ENCODE measurements at regions not wholly inside any gene's neighbourhood (a gene's known extent, or its start where the extent isn't known, plus 50 kb on each side); places are given as distances from the start of the nearest gene placed in this dataset.
A peak's percentile ranks its signal among the peaks of the same experiment; 100 is the strongest.
"Not testable (repeated sequence)": the region's sequence is repeated elsewhere in the genome, so short reads cannot be mapped to it uniquely, and the experiment has no call there.

- CTCF ChIA-PET, result no interaction called here
- peak; percentile 83 for DNase-seq
- H3K4me3 Mint-ChIP-seq, result no peak overlapping the region
- no peaks in the 10 kb centered on the region for H3K9me3 Mint-ChIP-seq
- H3K36me3 Mint-ChIP-seq, result peaks cover 12% of the 10 kb centered on the region
- no peak overlapping the region for H3K27ac Mint-ChIP-seq
- H3K27me3 Mint-ChIP-seq, result peaks cover under 1% of the 10 kb centered on the region
- H3K4me1 Mint-ChIP-seq, result peaks cover 14% of the 10 kb centered on the region
Observed at GRCh38 chr7:351681-352480, 61.9 kb downstream of the FOXL3 start.

- Mint-ChIP-seq H3K27me3 (peaks cover 9% of the 10 kb centered on the region), H3K36me3 (peaks cover 7% of the 10 kb centered on the region), H3K4me3 (no peak overlapping the region), H3K27ac (no peak overlapping the region), H3K9me3 (peaks cover 7% of the 10 kb centered on the region), H3K4me1 (peaks cover 16% of the 10 kb centered on the region)
- DNase-seq, result no peak
- CTCF ChIA-PET, result no interaction called here
Observed at GRCh38 chr7:353746-354325, 63.9 kb downstream of the FOXL3 start.

GRCh38 chr7:354597-355470, 64.9 kb downstream of the FOXL3 start:
- Mint-ChIP-seq H3K9me3 (peaks cover 8% of the 10 kb centered on the region), H3K27me3 (peaks cover 9% of the 10 kb centered on the region), H3K27ac (no peak overlapping the region), H3K4me1 (peaks cover 18% of the 10 kb centered on the region), H3K36me3 (peaks cover 3% of the 10 kb centered on the region), H3K4me3 (no peak overlapping the region)
- CTCF ChIA-PET, result no interaction called here
- no peak for DNase-seq

DNA sequence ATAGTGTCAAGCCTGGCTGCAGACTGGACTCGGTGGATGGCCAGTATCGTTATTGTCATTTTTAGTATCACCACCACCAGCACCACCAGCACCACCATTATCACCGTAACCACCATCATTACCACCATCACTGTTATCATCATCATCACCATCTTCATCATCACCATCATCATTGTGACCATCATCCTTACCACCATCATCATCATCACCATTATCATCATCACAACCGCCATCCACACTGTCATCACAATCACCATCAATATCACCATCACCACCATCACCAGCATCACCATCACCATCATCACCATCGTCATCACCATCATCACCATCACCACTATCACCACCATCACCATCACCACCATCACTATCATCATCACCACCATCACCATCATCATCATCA, 65.6 kb downstream of the FOXL3 start:
- H3K4me1 Mint-ChIP-seq, result peaks cover 25% of the 10 kb centered on the region
- no peak for DNase-seq
- no peak overlapping the region for H3K27ac Mint-ChIP-seq
- H3K27me3 Mint-ChIP-seq, result peaks cover 13% of the 10 kb centered on the region
- H3K4me3 Mint-ChIP-seq, result no peak overlapping the region
- peaks cover 8% of the 10 kb centered on the region for H3K9me3 Mint-ChIP-seq
- peaks cover 3% of the 10 kb centered on the region for H3K36me3 Mint-ChIP-seq
- CTCF ChIA-PET, result no interaction called here

GRCh38 chr7:356087-356486, 66.1 kb downstream of the FOXL3 start:
- no peak for DNase-seq
- CTCF ChIA-PET, result no interaction called here
- H3K36me3 Mint-ChIP-seq, result peaks cover 3% of the 10 kb centered on the region
- peaks cover 30% of the 10 kb centered on the region for H3K4me1 Mint-ChIP-seq
- H3K9me3 Mint-ChIP-seq, result peaks cover 8% of the 10 kb centered on the region
- no peak overlapping the region for H3K4me3 Mint-ChIP-seq
- H3K27me3 Mint-ChIP-seq, result peaks cover 13% of the 10 kb centered on the region
- H3K27ac Mint-ChIP-seq, result no peak overlapping the region

- Mint-ChIP-seq H3K9me3 (peaks cover 8% of the 10 kb centered on the region), H3K27ac (no peak overlapping the region), H3K4me1 (peaks cover 30% of the 10 kb centered on the region), H3K36me3 (peaks cover 5% of the 10 kb centered on the region), H3K27me3 (peaks cover 13% of the 10 kb centered on the region), H3K4me3 (no peak overlapping the region)
- DNase-seq, result no peak
- CTCF ChIA-PET, result no interaction called here
Observed at GRCh38 chr7:356691-357462, 66.9 kb downstream of the FOXL3 start.

DNA sequence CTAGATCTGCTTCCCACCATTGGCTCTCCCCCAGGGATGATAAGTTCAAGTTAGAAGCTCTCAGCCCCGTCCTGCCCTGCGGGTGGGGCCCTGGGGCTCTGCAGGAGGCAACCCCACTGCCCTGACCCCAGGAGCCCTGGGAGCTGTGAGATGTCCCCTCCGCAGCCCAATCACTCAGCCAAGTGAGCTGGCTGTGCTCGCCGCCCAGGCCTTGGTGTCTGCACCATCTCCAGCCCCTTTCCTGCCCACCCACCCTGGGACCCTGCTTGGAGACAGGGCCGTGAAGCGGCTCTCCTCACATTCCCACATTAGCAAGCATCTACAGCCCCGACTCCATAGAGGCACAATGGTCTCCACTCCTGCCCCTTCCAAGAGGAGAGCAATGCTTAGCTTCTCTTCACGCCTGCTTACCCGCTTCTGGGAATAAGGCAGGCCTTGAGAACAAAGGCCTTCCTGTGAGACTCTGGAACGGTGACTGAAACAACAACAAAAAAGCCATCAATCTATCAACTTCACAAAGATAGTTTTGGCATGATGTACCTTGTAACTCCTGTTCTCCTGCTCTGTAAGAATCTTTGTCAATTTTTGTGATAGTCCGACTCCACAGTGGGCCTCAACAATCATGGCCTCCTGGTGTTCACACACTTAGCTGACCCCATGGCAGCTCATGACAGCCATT, 67.7 kb downstream of the FOXL3 start:
- Mint-ChIP-seq H3K4me1 (peaks cover 30% of the 10 kb centered on the region), H3K27me3 (peaks cover 13% of the 10 kb centered on the region), H3K9me3 (peaks cover 8% of the 10 kb centered on the region), H3K36me3 (peaks cover 6% of the 10 kb centered on the region), H3K27ac (no peak overlapping the region), H3K4me3 (no peak overlapping the region)
- CTCF ChIA-PET, result no interaction called here
- no peak for DNase-seq

DNA sequence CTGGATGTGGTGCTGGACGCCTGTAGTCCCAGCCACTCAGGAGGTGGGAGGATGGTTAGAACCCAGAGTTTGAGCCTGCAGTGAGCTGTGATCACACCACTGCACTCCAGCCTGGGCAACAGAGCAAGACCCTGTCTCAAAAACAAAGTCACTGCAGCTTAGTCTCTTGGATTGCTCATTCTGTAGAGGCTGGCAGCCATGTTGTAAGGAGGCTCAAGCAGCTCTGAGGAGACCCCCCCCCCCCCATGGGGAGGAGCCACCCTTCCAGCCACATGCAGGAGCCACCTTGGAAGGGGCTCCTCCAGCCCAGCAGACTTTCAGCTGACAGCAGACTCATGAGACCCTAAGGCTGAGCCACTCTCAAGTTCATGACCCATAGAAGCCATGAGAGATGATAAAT, 68.4 kb downstream of the FOXL3 start:
- CTCF ChIA-PET, result interaction anchor here (0.5 kb wide), 1 partner anchor 324 kb away, joined by 3 read pairs; no protein-coding TSS in a partner anchor
- H3K4me3 Mint-ChIP-seq, result no peak overlapping the region
- H3K27me3 Mint-ChIP-seq, result peaks cover 13% of the 10 kb centered on the region
- peaks cover 6% of the 10 kb centered on the region for H3K36me3 Mint-ChIP-seq
- H3K9me3 Mint-ChIP-seq, result peaks cover 8% of the 10 kb centered on the region
- peaks cover 35% of the 10 kb centered on the region for H3K4me1 Mint-ChIP-seq
- no peak overlapping the region for H3K27ac Mint-ChIP-seq
- DNase-seq, result no peak

DNA sequence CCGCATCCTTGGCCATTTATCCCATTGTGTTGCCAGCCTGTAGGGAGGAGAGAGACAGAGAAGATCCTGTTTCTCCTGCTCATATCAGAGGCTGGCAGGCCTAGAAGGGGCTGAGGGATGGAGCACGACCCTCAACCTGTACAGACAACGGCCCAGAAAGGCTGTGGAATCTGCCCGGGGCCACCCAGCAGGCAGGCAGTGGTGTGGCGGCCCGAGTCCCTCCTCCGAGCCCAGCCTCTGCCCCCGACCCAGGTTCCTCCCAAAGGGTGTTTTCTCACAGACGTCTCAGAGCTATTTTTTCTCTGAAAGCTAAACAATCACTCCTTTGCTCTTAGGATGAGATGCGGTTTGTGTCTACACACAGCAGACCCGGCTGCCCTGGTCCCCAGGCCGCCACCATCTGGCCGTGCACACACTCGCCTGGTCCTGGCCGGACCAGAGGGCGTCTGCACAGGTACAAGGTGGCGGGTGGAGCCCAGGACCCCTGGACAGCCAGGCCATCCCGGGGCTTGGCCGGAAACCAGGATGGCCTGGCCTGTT, 69.3 kb downstream of the FOXL3 start:
- Mint-ChIP-seq H3K4me3 (no peak overlapping the region), H3K4me1 (peaks cover 44% of the 10 kb centered on the region), H3K9me3 (peaks cover 8% of the 10 kb centered on the region), H3K36me3 (peaks cover 6% of the 10 kb centered on the region), H3K27me3 (peaks cover 13% of the 10 kb centered on the region), H3K27ac (no peak overlapping the region)
- DNase-seq, result no peak
- CTCF ChIA-PET, result interaction anchor here (0.9 kb wide), 1 partner anchor 14 kb away, joined by 4 read pairs; no protein-coding TSS in a partner anchor

- DNase-seq, result peak; percentile 61
- CTCF ChIA-PET, result interaction anchor here (0.9 kb wide), 1 partner anchor 15 kb away, joined by 4 read pairs; no protein-coding TSS in a partner anchor
- peaks cover 50% of the 10 kb centered on the region for H3K4me1 Mint-ChIP-seq
- H3K27ac Mint-ChIP-seq, result peak overlapping the region; percentile 82
- peaks cover 9% of the 10 kb centered on the region for H3K36me3 Mint-ChIP-seq
- H3K9me3 Mint-ChIP-seq, result peaks cover 8% of the 10 kb centered on the region
- no peak overlapping the region for H3K4me3 Mint-ChIP-seq
- H3K27me3 Mint-ChIP-seq, result peaks cover 13% of the 10 kb centered on the region
Observed at GRCh38 chr7:359766-360361, 69.9 kb downstream of the FOXL3 start.

DNA sequence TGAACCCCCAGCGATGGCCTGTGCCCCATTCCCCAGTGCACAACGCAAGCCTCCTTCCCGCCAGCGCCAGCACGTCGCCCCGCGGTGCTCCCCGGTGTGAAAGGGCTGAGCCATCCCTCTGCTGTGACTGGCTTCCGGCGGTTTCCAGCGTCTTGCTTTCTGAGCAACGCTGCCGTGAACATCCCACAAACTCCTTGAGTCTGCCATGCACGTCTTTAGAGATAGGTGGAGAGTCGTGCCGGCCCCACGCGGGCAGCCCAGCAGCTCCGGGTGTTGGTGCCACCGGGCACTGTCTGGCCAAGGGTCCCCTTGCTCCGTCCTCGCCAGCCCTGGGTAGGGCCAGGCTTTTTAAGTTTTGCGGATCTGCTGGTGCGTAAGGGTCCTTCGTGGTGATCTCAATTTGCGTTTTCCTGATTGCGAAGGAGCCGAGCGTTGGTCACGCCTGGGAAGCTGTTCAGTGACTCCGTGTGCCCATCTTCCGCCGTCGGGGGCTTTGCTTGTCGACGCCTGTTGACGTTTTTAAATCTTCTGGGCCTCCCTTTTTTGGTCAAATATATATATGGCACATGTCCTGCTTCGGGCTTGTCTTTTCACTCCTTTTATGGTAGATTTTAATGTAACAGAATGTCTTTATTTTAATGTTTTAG, 70.6 kb downstream of the FOXL3 start:
- H3K27ac Mint-ChIP-seq, result peak overlapping the region; percentile 82
- peak; percentile 69 for DNase-seq
- H3K27me3 Mint-ChIP-seq, result peaks cover 13% of the 10 kb centered on the region
- peaks cover 9% of the 10 kb centered on the region for H3K36me3 Mint-ChIP-seq
- peaks cover 57% of the 10 kb centered on the region for H3K4me1 Mint-ChIP-seq
- peaks cover 8% of the 10 kb centered on the region for H3K9me3 Mint-ChIP-seq
- CTCF ChIA-PET, result interaction anchor here (0.9 kb wide), 1 partner anchor 15 kb away, joined by 4 read pairs; no protein-coding TSS in a partner anchor
- peak overlapping the region; percentile 24 for H3K4me3 Mint-ChIP-seq

GRCh38 chr7:361182-361581, 71.2 kb downstream of the FOXL3 start:
- H3K9me3 Mint-ChIP-seq, H3K4me3 Mint-ChIP-seq, CTCF ChIA-PET, H3K36me3 Mint-ChIP-seq: not testable (repeated sequence)
- peaks cover 13% of the 10 kb centered on the region for H3K27me3 Mint-ChIP-seq
- H3K27ac Mint-ChIP-seq, result peak overlapping the region; percentile 82
- peaks cover 63% of the 10 kb centered on the region for H3K4me1 Mint-ChIP-seq
- peak; percentile 10 for DNase-seq
